GM18498 (cell line): ENCODE measurements at regions not wholly inside any gene's neighbourhood (a gene's known extent, or its start where the extent isn't known, plus 50 kb on each side); places are given as distances from the start of the nearest gene placed in this dataset.

Experiments used
- ATAC-seq: cut with Tn5 transposase; IDR thresholded peaks from one replicate; pipeline ENCODE4 v1.9.1; 2021; ENCODE audit warnings: mild to moderate bottlenecking, moderate library complexity; ENCODE audit not compliant: unreplicated experiment

DNA sequence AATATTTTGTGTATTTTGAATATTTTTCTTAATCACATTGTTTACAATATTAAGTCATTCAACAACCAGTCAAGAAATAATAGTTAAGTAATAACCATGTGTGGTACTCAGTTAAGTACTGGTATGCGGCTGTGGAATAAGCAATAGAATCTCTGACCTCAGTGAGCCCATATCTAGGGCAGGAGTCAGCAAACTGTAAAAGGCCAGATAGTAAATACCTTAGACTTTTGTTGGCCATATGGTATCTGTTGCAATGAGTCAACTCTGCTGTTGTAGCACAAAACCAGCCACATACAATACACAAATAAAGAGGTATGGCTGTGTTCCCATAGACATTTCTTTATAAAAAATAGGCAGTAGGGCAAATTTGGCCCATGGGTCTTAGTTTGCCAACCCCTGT is 311.6 kb upstream of the SEMA3A start:
- no peak for ATAC-seq

- ATAC-seq = no peak
Observed at GRCh38 chr7:84502239-84502638, 307.6 kb upstream of the SEMA3A start.

- no peak for ATAC-seq
Observed at GRCh38 chr7:84497873-84498272, 303.3 kb upstream of the SEMA3A start.

- ATAC-seq = no peak
Observed at GRCh38 chr7:84495128-84495527, 300.5 kb upstream of the SEMA3A start.

DNA sequence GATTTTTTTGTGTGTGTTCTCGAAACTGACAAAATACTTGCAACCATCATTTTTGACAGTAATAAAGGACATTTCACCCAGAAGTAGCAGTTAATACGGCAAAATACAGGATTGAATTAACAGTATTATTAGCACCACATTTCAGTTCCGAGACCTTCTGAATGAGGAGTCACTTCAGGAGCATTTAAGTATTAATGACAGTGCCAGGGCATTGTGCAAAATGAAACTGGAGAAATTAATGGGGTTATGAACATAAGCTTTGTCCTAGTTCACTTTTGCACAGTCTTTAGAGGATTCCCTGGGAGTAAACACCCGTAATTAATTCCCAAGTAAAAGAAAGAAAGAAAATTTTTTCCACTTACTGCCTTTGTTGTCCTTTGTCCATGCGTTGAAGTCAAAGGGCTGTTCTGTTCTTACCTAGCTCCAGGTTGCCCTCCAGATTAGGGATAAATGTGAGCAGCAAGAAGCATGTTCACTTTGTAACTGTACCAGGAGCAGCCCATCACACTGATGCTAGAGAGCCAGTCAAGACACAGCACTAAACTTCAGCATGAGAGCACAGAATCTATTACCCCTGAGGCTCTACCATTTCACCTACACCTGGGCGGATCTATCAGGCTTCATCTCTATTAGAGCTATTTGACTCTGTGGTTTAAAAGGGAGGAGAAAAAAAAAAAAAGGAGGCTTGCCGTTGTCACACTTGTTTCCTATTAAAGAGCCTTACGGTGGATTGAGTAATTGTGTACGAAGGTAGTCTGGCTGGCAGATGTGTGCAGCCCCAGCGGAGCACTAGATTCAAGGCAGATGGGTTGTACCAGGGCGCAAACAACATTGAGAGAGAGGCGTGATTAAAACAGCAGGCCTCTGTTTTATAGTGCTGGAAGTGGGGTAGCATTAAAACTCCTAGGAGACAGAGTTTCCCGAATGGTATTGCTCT is 297.8 kb upstream of the SEMA3A start:
- ATAC-seq = no peak

GRCh38 chr7:84490661-84491060 is 296.1 kb upstream of the SEMA3A start:
- ATAC-seq = no peak

- ATAC-seq = no peak
Observed at GRCh38 chr7:84484502-84485079, 290.0 kb upstream of the SEMA3A start.

DNA sequence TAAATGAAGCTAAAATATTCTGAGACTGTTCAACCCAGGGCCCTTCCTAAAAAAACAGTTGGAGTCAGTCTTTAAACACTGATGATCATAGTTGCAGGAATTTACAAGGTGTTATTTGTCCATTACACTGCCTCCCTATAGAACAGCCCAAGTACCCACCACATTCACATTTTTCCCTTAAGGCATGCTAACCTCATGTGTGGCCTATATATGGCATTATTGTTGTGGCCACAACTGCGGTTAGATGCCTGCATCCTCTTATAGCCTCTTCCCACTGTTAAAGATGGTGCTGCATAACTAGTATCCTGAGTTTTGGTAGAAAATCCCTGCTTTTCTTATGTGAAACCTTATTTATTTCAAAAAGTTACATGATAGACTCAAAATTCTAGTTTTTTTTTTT is 287.9 kb upstream of the SEMA3A start:
- no peak for ATAC-seq

DNA sequence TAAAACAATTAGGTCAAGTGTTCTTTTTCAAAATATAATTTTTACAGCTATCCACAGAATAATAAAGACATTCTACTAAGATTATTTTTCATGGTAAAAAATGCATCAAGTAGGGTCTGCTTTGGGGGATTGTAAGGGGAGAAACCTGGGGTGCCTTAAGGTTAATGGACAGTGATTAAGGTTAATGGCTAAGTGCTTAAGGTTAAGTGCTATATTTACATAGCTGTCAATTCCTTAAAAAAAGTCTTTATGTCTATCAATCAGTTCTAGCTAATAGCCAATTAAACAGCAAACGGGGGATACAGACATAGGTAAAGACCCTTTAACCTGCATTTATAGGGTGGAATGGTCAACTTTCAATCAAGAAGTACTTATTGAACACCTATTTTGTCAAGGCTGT is 284.5 kb upstream of the SEMA3A start:
- no peak for ATAC-seq

GRCh38 chr7:84477786-84478478 is 283.3 kb upstream of the SEMA3A start:
- ATAC-seq = no peak

GRCh38 chr7:84474436-84474835 is 279.8 kb upstream of the SEMA3A start:
- ATAC-seq = no peak

DNA sequence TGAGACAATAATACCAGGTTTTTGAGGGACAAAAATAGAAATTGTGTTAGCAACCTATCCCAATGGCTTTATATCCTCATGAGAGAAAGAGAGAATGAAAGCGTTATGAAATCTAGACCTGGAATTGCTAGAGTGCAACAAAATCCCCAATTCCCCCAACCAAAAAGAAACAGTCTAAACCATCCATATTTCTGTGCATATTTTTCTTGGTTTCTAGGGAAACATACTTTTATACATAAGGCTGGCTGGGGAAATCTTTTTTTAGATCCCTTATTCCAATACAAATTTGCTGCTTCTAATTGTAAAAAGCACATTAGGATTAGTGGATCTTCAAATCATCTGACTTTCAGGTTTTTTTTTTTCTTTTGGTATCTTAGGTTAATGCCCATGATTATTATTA is 277.0 kb upstream of the SEMA3A start:
- ATAC-seq = no peak

DNA sequence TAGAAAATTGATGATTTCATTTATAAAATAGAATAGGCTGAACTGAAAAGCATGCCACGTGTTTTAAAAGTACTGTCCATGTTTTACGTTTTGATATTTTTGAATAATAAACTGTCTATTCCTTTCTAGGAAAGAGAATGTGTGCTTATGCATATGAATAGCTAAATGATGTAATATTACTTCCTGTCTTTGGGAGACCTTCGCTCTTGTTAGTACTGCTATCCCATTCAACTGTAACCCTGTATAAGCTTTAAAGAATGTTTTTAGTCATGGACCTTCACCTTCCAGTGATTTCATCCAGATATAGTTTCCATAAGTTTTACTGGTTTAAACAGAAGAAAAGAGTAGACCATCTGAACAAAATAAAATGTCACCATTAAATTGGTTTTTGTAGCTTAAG is 274.4 kb upstream of the SEMA3A start:
- ATAC-seq = no peak

GRCh38 chr7:84462259-84462658 is 267.7 kb upstream of the SEMA3A start:
- no peak for ATAC-seq

- no peak for ATAC-seq
Observed at GRCh38 chr7:84461093-84461492, 266.5 kb upstream of the SEMA3A start.

- ATAC-seq = no peak
Observed at GRCh38 chr7:84455788-84456187, 261.2 kb upstream of the SEMA3A start.

- ATAC-seq = no peak
Observed at GRCh38 chr7:84454174-84454959, 259.8 kb upstream of the SEMA3A start.

- ATAC-seq = no peak
Observed at GRCh38 chr7:84452618-84453017, 258.0 kb upstream of the SEMA3A start.

DNA sequence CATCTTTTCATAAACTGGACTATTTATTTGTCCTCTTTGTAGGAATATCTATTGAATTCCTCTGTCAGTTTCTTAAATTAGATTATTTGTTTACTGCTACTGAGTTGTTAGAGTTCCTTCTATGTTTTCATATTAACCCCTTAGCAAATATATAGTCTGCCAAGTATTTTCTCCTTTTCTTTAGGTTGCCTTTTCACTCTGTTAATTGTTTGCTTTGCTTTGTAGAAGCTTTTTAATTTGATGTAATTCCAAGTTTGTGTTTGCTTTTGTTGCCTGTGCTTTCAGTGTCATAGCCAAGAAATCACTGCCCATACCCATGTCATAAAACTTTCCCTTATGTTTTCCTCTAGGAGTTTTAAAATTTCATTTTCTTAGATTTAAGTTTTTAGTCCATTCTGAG is 256.2 kb upstream of the SEMA3A start:
- no peak for ATAC-seq

DNA sequence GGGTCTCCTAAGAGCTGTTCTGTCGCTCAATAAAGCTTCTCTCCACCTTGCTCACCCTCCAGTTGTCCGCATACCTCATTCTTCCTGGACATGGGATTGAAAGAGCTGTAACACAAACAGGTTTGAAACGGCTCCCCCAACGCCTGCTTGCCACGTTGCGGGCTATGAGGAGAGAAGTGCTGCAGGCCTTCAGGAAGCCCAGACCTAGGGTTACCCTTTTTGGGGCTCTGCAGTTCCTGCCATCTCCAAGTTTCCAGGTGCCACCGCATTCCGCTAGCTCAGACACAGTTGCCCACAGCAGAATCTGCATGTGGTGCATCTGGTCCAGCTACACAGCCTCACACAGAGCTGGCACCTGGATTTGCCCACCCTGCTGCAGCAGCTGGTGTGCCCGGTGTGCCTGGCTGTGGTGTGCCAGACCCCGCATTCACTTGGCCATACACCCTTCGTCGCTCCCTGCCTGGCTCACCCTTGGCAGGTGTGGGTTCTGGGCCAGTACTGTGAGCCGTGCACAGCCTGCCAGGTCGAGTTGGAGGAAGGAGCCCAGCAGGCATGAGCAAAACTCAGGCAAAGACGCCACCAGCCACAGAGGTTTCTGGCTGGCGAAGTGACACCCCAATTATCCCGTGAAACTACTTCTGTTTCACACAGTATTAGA is 253.2 kb upstream of the SEMA3A start:
- ATAC-seq = no peak
